HG03097 (cell line): ENCODE measurements at regions not wholly inside any gene's neighbourhood (a gene's known extent, or its start where the extent isn't known, plus 50 kb on each side); places are given as distances from the start of the nearest gene placed in this dataset.

Experiments used
- ATAC-seq: cut with Tn5 transposase; IDR thresholded peaks from one replicate; pipeline ENCODE4 v1.9.1; 2021; ENCODE audit not compliant: unreplicated experiment, low FRiP score

DNA sequence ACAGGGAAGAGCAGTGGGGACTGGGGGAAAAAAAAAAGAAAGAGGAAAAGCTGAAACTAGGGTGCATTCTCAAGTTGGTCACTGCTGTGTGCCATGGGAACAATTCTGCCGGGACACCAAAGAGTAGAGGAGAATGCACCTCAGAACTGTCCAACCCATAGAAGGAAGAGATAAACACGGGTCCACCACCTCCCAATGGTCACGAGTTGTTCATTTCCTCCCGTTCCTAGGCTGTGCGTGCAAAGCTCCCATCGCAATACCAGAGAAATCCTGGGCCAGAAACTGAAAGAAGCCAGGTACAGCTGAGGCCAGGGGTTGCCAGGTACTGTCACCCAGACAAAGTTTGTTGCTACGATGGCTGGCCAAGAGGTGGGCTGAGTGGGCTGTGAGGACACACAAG is 236.9 kb upstream of the ANKRD55 start:
- ATAC-seq = no peak

DNA sequence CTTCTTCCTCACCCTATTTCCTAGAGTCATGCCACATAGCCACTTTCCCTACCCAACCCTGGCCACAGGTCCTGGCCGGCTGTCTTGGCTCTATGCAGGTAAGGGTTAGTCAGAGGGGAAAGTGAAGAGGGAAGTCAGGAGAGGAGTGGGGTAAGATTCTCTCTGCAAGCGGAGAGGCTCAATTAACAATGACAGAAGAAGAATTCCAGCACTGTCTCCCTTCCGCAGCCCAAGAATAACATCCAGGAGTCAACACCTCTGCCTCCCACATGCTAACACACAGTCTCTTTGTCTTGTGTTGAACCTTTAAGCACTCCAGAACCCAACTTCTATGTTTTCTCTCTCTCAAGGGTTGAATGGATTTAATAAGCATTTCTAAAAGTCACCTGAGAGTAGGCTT is 235.1 kb upstream of the ANKRD55 start:
- ATAC-seq = no peak

DNA sequence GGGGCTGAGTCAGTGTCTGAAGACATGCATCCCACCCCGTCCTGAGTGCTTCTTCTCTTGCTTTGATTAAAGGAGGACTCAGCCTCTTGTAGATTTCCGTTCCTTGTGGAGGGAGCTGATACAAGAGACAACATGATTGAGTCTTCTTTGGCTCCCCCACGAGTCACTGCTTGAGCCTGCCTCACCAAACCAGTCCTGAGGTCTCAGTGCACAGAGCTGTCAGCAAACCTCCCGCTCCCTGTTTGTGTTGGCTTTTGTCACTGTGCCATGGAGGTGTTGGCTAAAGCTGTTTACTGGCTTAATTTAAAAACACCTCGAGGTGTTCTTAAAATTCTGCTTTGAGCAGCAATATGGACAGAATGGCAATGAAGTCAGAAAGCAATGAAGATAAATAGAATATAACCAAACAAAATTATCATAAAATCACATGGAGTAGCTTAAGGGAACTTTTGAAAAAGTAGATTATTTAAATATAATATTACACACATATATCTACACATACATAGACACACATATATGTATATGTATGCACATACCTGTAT is 234.1 kb upstream of the ANKRD55 start:
- ATAC-seq = no peak

DNA sequence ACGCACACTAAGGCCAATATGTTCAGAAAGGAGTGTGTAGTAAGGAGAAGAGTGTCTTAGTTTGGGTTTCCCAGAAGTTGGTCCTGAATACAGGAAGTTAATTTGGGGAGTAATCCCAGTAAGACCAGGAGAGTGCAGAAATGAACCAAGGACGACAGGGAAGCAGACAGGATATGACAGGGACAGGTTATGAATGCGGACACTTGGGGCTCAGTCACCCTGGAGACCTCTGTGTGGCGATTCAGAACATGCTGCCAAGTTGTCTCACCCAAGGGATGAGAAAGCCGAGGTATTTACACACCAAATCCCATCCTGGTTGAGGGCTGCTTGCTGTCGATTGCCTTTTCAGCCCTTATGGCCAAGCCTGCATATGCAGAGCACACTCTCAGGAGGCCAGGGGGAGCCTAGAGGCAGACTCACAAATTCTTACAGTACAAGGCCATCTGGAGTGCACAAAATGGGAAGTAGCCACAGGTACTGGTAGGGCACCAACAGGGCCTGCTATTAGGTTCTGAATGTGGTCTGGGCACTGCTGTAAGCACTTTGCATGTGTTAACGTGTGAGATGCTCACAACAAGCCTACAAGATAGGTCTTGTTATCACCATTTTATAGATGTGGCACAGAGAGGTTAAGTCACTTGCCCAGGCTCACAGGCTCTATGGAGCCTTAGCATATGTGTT is 233.1 kb upstream of the ANKRD55 start:
- ATAC-seq = no peak

DNA sequence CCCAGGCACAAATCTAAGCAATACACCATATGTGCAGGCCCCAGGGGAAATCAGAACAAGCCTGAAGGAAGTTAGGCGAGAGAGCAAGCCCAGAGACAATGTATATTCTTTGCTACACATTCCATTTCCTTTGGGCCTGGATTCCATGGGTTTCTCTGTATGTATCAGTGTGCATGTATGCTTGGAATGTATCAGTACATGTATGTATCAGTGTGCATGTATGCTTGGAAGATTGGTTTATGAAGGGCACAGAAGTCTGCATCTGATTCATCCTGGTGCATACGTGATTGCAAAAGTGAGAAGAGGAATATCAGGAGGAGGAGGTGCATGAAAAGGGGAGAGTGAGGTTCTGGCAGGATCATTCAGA is 232.6 kb upstream of the ANKRD55 start:
- ATAC-seq = no peak

DNA sequence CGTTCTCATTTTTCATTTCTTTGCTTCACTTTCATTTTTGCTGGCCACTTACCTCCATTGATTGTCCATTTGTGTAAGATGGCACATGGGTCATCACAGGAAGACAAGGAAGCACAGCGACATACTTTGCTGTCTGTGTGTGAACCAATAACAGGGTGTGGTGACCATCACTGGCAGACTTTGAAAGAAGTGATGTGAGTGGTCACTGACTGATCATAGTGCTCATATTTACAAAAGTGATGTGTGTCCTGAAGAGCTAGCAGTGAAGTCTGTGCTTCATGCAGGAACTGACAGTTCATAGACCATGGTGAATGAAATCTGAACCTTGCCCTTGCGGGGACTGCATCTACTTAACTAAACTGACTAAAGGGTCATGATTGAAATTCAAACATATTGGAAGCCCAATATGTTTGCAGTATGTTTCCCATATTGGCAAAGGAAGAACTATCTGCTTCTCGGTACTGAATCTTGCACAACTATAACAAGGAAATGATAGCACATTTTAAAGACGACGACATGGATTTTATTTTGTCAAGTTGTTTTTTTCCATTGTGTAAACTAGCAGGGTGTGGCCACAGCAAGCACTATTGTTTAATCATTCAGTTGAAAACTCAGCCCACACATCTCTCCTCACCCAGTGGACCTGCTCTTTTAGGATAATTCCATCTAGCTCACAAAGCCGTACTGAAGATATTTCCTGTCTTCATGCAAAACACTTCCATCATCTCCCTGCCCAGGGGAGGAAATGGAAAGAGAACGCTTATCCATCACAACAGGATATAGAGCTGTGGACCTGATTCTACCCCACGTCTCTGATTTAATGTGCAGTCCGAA is 232.0 kb upstream of the ANKRD55 start:
- no peak for ATAC-seq

DNA sequence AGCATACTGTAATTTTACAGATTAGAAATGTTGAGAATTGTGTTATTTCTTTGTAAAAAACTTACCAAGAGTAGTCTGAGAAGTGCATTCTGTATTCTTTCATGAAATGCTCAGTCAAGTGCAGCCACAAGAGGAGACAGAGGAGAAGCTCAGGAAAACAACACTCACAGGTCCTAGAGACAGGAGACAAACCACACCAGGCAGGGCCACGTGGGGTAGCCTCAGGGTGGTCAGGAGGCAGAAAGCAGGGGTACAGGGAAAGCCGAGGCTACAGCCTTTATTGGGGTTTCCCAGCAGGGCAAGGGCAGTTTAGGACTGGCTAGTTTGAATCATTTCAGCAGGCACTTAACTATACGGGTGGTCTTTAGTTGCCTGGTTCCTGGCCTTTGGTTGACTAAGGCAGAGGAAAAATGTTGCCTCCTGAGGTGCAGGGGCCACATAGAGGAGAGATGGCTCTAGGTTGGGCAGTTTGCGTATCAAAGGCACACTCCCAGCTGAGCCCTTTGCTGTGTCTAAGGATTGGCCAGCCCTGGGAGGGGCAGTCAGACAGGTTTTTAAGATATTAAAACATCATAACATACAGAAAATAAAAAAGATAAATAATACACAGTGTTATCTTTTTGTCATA is 230.9 kb upstream of the ANKRD55 start:
- ATAC-seq = no peak

DNA sequence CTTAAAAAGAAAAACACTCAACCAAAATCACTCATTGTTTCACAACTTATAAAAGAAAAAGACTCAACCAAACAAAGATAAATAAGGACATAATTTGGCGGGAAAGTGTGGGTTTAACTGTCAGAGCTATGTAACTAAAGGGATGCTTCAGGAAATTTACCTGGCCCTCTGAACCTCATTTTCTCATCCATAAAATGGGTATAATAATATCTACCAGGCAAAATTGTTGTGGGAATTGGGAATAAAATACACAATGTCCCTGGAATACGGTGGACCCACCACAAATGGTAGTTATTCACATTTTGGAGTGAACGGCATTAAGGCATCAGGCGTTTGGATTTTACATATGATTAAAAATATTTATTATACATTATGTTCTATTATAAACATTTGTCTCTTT is 228.5 kb upstream of the ANKRD55 start:
- ATAC-seq = no peak

DNA sequence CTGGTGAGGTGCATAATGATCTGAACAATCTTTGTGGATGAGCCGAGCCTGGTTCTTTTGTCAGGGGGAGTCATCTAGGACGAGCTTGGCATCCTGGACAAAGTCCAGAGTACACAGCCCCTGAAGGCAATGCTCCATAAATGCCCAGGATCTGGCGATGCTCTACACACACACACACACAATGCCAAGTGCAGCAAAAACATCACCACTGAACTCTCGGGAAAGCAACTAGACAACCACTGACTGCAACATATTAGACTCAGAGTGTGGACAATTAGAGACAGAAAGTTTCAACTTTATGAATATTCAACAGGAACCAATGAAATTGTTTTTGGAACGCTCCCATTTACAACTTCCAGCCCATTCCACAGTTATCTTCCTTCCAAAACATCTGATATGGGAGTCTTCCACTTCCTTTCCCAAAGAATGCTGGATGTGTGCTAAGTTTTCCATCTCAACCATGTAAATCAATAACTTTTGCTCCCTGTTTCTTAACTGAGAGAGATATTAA is 227.6 kb upstream of the ANKRD55 start:
- ATAC-seq = no peak

DNA sequence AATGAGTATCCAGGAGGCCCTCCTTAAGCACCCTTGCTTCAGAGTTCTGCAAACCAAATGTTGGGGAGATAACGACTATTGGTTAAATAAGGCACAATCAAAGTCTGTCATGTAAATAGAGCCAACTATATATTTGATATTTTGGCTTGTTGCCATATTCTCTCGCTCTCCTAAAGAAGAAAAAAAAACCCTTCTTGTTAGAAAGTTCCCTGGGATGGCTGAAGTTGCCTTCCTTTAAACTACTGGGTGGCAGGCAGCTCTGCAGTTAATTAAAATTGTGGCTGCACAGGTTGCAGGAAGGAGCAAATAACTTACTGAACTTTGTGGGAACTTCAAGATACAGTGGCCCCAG is 227.0 kb upstream of the ANKRD55 start:
- ATAC-seq = no peak

DNA sequence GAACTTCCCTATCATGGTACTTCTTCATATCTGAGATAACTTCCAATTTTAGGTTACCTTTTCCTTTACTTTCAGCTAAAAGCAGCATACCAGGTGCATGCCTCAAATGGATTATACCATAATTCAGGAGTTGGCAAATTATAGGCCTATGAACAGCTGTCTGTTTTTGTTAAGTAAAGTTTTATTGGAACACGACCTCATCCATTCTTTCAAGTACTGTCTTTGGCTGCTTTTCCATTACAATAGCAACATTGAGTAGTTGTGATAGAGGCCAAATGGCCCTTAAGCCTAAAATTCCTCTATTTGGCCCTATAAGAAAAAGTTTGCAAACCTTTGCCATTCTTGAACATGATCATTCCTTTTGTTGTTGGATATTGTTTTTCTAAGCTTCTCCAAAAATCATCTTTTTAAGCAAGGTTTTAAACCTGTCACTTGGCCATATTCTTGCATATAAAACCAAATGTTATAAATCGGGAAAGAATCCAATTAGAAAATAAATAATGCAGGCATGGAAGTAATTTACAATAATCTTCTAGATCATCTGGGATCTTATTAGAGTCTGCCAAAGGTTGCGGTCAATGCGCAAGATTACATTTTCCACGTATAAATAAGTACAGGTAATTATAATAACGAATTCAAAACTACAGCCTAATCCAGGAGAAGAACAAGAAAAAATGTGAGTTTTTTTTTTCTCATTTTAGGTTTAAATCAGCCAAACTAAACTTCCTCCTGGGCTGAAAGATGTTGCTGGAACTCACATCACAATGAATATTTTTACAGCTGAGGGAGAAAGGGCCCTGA is 226.5 kb upstream of the ANKRD55 start:
- ATAC-seq = no peak

DNA sequence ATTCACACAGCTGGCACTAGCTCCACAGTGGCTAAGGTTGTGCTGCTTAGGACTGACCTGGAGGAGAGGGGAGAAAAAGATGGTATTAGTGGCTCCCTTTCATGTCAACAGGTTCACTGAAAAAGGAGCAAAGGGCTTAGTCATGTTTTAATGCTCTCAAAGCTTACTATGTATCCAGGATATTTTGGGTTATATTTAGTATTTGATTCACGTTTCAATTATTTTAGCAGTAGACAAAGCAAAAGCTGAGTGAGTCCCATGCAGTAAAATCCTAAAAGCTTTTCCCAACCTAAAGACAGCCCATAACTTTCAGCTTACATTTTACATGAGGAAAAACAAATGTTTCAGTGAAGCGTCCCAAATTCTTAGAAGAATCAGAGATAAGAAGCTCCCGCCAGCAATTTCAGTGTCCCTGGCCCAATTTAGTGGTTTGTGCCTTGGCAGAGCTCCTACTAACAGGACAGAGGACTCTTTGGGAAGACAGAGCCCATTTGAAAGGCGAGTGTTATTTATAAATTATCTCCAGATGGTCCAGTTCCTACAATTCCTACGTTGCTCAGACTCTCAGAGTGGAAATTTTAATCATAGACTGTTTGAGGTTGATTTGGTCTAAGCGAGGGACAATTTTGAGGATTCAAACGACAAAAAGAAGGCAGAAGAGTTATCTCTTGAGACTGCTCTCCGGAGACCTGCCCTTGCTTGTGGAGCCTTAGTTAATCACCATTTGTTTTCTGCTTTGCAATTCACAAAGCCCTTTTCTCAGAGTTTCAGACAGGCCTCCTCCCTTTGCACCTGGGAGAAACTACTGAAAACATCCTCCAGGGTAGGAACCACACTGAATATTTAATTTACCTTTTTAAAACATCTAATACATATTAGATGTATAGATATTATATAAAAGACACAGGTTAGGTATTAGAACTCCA is 225.0 kb upstream of the ANKRD55 start:
- ATAC-seq = no peak

DNA sequence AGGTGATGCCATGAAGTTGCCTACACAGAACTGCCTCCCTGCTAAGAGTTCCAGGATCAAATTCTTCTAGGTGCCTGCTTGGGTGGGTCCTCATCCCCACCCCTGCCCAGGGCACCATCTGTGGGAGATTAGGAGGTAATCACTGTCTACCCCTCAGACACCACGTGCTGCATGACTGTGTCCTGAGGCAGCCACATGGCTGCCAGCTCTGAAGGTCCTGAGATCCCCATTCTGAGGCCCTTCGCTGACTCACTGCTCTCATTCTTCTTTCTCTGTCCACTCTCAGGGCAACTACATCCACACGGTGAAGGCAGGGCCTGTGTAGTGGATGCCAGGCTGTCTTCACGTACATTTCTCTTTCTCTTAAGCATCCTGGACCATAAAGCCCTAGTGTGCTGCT is 222.9 kb upstream of the ANKRD55 start:
- no peak for ATAC-seq

DNA sequence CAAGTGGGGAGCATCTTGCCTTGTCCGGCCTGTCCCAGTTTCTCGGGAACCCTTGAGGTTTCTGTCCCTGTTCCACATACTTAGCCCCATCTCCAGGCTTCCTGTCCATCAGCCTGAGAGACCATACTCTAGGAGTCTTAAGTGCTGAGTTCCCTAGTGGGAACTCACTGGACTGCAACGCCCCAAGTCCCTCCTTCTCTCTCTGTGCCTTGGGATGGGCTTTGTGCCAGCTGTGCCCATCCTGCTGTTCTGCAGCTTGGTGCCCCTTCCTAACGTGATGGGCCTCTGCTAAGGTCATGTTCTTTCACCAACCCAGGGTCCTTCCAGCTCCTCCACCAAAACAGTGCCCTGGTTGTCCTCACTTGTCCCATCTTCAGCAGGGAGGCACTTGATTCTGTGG is 222.3 kb upstream of the ANKRD55 start:
- no peak for ATAC-seq

DNA sequence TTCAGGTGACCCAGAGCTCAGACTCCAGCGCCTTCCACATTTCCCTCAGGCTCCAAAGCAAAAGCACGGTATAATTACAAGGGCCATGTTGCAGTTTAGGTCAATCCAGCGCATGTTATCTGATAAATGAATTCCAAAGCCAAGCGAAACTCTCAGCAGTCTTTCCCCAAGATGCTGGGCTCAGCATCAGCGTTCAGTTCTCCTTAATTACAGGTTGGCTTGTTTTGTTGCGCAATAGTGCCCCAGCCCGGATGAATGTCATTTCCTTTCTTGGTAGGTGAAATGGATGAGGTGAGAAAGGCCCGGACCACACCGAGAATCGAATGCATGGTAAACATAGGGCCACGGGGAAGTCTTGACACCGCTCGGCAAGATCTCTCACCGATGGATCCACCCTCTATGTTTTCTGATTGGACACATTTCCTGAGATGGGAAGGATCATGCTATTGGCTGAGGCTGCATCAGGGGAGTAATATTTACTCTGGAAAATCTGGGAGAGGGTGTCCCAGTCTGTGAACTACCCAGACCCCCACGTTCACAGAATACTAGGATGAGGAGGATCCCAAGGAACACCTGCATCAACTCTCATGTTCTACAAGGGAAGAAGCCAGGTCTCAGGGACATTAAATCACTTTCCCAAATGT is 221.2 kb upstream of the ANKRD55 start:
- ATAC-seq = no peak

DNA sequence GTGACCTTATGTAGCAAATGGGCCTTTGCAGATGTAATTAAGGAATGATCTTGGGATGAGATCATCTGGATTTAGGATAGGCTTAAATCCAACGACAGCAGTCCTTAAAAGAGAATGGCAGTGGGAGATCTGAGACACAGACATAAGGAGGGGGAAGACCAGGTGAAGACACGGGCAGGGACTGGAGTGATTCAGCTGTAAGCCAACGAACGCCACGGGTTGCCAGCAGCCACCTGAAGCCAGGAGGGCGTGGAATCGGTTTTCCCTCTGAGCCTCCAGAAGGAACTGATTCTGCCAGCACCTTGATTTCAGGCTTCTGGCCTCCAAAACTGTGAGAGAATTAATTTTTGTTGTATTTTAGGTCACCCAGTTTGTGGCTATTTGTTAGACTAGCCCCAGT is 218.6 kb upstream of the ANKRD55 start:
- no peak for ATAC-seq

DNA sequence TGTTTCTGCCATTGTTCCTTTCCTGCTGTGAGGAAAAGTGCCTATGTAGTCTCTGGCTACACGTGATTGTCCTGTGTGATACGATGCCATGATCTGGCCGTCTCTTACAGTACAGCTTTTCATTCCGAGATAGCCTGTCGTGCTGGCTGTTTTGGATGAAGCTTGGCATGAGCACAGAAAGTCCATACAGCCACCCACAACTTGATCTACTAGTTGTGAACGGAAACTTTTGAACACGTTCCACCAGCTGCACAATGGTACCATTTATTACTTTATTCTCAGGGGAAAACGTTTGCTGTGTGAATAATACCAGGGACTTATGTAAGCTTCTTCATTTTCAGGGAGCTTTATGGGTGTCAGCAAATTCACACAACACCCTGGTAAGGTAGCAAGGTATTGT is 217.6 kb upstream of the ANKRD55 start:
- ATAC-seq = no peak

DNA sequence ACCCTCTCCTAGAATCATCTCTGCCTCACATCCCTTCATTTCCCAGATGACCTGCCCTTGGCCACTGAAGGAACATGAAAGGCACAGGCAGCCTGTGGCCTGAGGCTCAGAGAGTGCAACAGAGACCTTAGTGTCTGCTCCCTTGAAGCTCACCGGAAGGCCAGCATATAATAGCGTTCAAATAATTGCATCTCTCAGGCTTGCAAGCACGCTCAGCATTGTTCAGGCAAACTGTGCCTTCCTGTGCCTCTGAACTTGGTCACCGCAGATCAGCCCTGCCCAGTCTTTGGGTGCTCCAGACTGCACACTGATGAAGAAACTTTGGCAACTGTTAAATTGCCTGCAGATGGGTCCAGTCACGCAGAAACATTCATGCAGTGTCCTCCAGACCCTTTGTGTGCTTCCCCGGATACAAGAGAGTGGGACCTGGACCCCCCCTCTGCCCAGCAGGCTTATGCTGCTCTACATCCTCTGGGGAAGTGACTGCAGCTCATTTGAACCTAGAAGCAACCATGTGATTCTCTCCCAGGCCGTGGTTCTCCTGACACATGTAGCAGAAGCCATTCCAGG is 216.0 kb upstream of the ANKRD55 start:
- ATAC-seq = no peak

DNA sequence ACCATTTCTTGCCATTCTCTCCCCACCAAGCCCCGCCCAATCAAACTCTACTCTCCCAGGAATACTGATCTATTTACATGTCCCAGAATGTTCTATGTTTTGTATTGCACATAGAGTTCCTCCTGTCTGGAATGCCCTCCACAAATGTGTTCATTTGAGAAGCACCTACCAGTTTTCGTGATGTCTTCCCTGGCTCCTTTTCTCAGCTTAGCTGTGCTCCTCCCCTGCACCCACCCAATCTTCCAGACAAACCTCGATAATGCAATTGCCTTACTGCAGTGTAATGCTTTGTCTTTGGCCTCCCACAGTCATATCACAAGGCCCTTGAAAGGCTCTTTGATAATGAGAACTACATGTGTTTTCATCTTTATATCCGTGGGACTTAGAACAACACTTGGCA is 214.5 kb upstream of the ANKRD55 start:
- no peak for ATAC-seq
